ENCODE measurements at regions not wholly inside any gene's neighbourhood (a gene's known extent, or its start where the extent isn't known, plus 50 kb on each side); places are given as distances from the start of the nearest gene placed in this dataset.

- in situ Hi-C loops (cut with MboI; ENCODE audit: low sequenced_read_pairs) (no loop called here), intact Hi-C loops (cut with micrococcal nuclease) (no loop called here), dilution Hi-C loops (cut with HindIII; ENCODE audit: low sequenced_read_pairs, unreplicated experiment) (no loop called here)
- Histone ChIP-seq H3K4me1 (ENCODE audit: control insufficient read depth, insufficient read depth, low read length) (no peaks in the 10 kb centered on the region), H3K23ac (ENCODE audit: low read depth, low read length) (no peak overlapping the region), H4K91ac (ENCODE audit: insufficient read depth, low read depth, low read length) (no peak overlapping the region), H3K4me2 (ENCODE audit: low read depth, low read length) (no peak overlapping the region), H2AK5ac (ENCODE audit: low read depth, low read length) (no peak overlapping the region), H3K36me3 (ENCODE audit: control insufficient read depth, insufficient read depth, low read length) (no peaks in the 10 kb centered on the region), H3K27me3 (ENCODE audit: control insufficient read depth, insufficient read depth, low read length) (no peaks in the 10 kb centered on the region), H2BK15ac (ENCODE audit: low read depth, low read length) (no peak overlapping the region), H4K5ac (ENCODE audit: low read depth, low read length) (no peak overlapping the region), H4K8ac (ENCODE audit: low read depth in 2 of 2, low read length in 2 of 2) (no peak overlapping the region), H3K14ac (replicated peaks; ENCODE audit: low read depth, low read length) (no peak overlapping the region), H2AK9ac (replicated peaks; ENCODE audit: low read depth, low read length, poor library complexity) (no peak overlapping the region), H2BK120ac (ENCODE audit: low read depth, low read length) (no peak overlapping the region), H3K4ac (ENCODE audit: low read depth, low read length) (no peak overlapping the region), H3K9ac (ENCODE audit: low read depth, low read length) (no peak overlapping the region), H3K56ac (ENCODE audit: extremely low read depth, insufficient read depth, low read length) (no peak overlapping the region), H3K4me3 (ENCODE audit: insufficient read depth, low read depth, low read length) (no peak overlapping the region), H3K27ac (ENCODE audit: insufficient read depth, low read length) (no peak overlapping the region), H3K18ac (ENCODE audit: low read depth, low read length) (no peak overlapping the region), H2BK5ac (ENCODE audit: low read depth, low read length, poor library complexity, severe bottlenecking) (no peak overlapping the region), H4K20me1 (ENCODE audit: insufficient read depth, low read length) (no peaks in the 10 kb centered on the region), H3K9me1 (ENCODE audit: insufficient read depth, low read length) (no peaks in the 10 kb centered on the region), H2BK20ac (ENCODE audit: low read depth, low read length) (no peak overlapping the region), H3K9me3 (ENCODE audit: control insufficient read depth, insufficient read depth, low read length) (0 out of 2 replicates have a peak, but pooled peaks cover 2% of the 10 kb centered on the region), H3K79me1 (ENCODE audit: low read depth in 1 of 2, low read length in 2 of 2) (no peaks in the 10 kb centered on the region), H2AFZ (replicated peaks; ENCODE audit: low read length, poor library complexity) (no peak overlapping the region)
- TF ChIP-seq CEBPB (IDR thresholded peaks at IDR 0.05; ENCODE audit: low read depth, low read length) (no peak), BHLHE40 (IDR thresholded peaks at IDR 0.05; ENCODE audit: low read depth, low read length) (no peak), MXI1 (IDR thresholded peaks at IDR 0.05; ENCODE audit: borderline replicate concordance, low read depth, low read length) (no peak), CHD1 (IDR thresholded peaks at IDR 0.05; ENCODE audit: low read depth, low read length) (no peak), MAFK (IDR thresholded peaks at IDR 0.05; ENCODE audit: low read depth, low read length) (no peak), FOS (IDR thresholded peaks at IDR 0.05; ENCODE audit: low read depth, low read length) (no peak), USF2 (IDR thresholded peaks at IDR 0.05; ENCODE audit: low read depth, low read length) (no peak), CTCF (conservative IDR thresholded peaks at IDR 0.05; ENCODE audit: low read depth, low read length) (no peak), RAD21 (IDR thresholded peaks at IDR 0.05; ENCODE audit: low read length) (no peak), ELK1 (IDR thresholded peaks at IDR 0.05; ENCODE audit: borderline replicate concordance, low read depth, low read length) (no peak), RFX5 (IDR thresholded peaks at IDR 0.05; ENCODE audit: low read depth, low read length) (no peak), NFE2L2 (IDR thresholded peaks at IDR 0.05; ENCODE audit: low read depth, low read length) (no peak), SMC3 (IDR thresholded peaks at IDR 0.05; ENCODE audit: low read depth, low read length) (no peak), MAZ (IDR thresholded peaks at IDR 0.05; ENCODE audit: borderline replicate concordance, low read depth, low read length) (no peak)
- no TSS peak for BruUV-seq (replicated peaks)
- POLR2A ChIA-PET (ENCODE audit: unreplicated experiment) = no interaction called here
- no CpG with 5 or more reads among the region's 2 CpGs for WGBS, 2 experiments (ENCODE audit: extremely low coverage in 2 of 2, insufficient read length in 1 of 2)
- CTCF ChIA-PET = no interaction called here
- no peak for DNase-seq
- ATAC-seq (ENCODE audit: low read depth) = no peak
These were observed 542.4 kb downstream of the SQOR start for GRCh38 chr15:46177219-46177618.

All from IMR-90 (cell line).